Osteoblast (primary cell): ENCODE measurements at regions not wholly inside any gene's neighbourhood (a gene's known extent, or its start where the extent isn't known, plus 50 kb on each side); places are given as distances from the start of the nearest gene placed in this dataset.

Source experiments
- DNase-seq: peaks from one replicate; pipeline ENCODE4 v3.0.0; 2011; ENCODE audit warnings: low spot score, mixed read lengths; ENCODE audit not compliant: insufficient read length; ENCODE audit errors: missing footprints
- H2AFZ ChIP-seq: 2 replicates; pipeline ENCODE4 v1.6.0; 2011; ENCODE audit warnings: mild to moderate bottlenecking, low read length
- H3K27ac ChIP-seq: 2 replicates; pipeline ENCODE4 v1.5.1; 2011; ENCODE audit warnings: mild to moderate bottlenecking, low read depth, low read length, moderate library complexity
- H3K27me3 ChIP-seq: 2 replicates; pipeline ENCODE4 v1.6.0; 2012; ENCODE audit warnings: mild to moderate bottlenecking, control low read depth, inconsistent platforms, low read length, moderate library complexity; ENCODE audit not compliant: insufficient read depth
- H3K36me3 ChIP-seq: 2 replicates; pipeline ENCODE4 v1.5.1; 2011; ENCODE audit warnings: mild to moderate bottlenecking, low read length, control low read depth, moderate library complexity; ENCODE audit not compliant: insufficient read depth
- H3K4me1 ChIP-seq: 2 replicates; pipeline ENCODE4 v1.5.1; 2011; ENCODE audit warnings: mild to moderate bottlenecking, low read length, control low read depth, moderate library complexity; ENCODE audit not compliant: insufficient read depth
- H3K4me2 ChIP-seq: 2 replicates; pipeline ENCODE4 v1.6.0; 2011; ENCODE audit warnings: mild to moderate bottlenecking, low read length; ENCODE audit not compliant: insufficient read depth
- H3K4me3 ChIP-seq: fragments of 200-600 bp; sonication (generic); 3 replicates; pipeline ENCODE4 v1.5.1; 2012; ENCODE audit warnings: mild to moderate bottlenecking, low read length, inconsistent platforms; ENCODE audit not compliant: insufficient read depth
- H3K79me2 ChIP-seq: 2 replicates; pipeline ENCODE4 v1.6.0; 2012; ENCODE audit warnings: mild to moderate bottlenecking, low read length, control low read depth, inconsistent platforms; ENCODE audit not compliant: insufficient read depth
- H3K9me3 ChIP-seq: 2 replicates; pipeline ENCODE4 v1.5.1; 2011; ENCODE audit warnings: low read depth, low read length, control low read depth
- H4K20me1 ChIP-seq: 2 replicates; pipeline ENCODE4 v1.6.0; 2012; ENCODE audit warnings: mild to moderate bottlenecking, low read length, control low read depth; ENCODE audit not compliant: insufficient read depth
- CTCF ChIP-seq: IDR thresholded peaks from 2 replicates; pipeline ENCODE4 v1.5.1; 2011; ENCODE audit warnings: mild to moderate bottlenecking, low read depth, low read length, moderate library complexity; ENCODE audit errors: extremely low read depth

- no peak overlapping the region for H3K4me3 ChIP-seq
- TF ChIP-seq CTCF: no peak
- peaks cover 23% of the 10 kb centered on the region for H3K4me1 ChIP-seq
- H3K27ac ChIP-seq: no peak overlapping the region
- no peak for DNase-seq
- no peaks in the 10 kb centered on the region for H3K36me3 ChIP-seq
- no peak overlapping the region for H2AFZ ChIP-seq
- peaks cover 3% of the 10 kb centered on the region for H4K20me1 ChIP-seq
- no peak overlapping the region for H3K4me2 ChIP-seq
- H3K9me3 ChIP-seq: no peaks in the 10 kb centered on the region
- no peaks in the 10 kb centered on the region for H3K27me3 ChIP-seq
- no peaks in the 10 kb centered on the region for H3K79me2 ChIP-seq
These were observed 102.2 kb downstream of the SOD2 start for GRCh38 chr6:159590835-159591234.

GRCh38 chr6:159586684-159587083 is 106.4 kb downstream of the SOD2 start:
- Histone ChIP-seq H3K36me3 (no peaks in the 10 kb centered on the region), H4K20me1 (no peaks in the 10 kb centered on the region), H3K27me3 (no peaks in the 10 kb centered on the region), H3K4me1 (no peaks in the 10 kb centered on the region), H3K79me2 (no peaks in the 10 kb centered on the region), H3K4me3 (no peak overlapping the region), H3K9me3 (no peaks in the 10 kb centered on the region), H3K27ac (no peak overlapping the region), H3K4me2 (no peak overlapping the region), H2AFZ (no peak overlapping the region)
- no peak for DNase-seq
- no peak for TF ChIP-seq CTCF

GRCh38 chr6:159582736-159583135 is 110.3 kb downstream of the SOD2 start:
- no peaks in the 10 kb centered on the region for H3K79me2 ChIP-seq
- no peaks in the 10 kb centered on the region for H3K36me3 ChIP-seq
- no peak overlapping the region for H3K4me2 ChIP-seq
- H3K4me3 ChIP-seq: no peak overlapping the region
- no peak overlapping the region for H3K27ac ChIP-seq
- no peaks in the 10 kb centered on the region for H3K9me3 ChIP-seq
- H3K27me3 ChIP-seq: no peaks in the 10 kb centered on the region
- H3K4me1 ChIP-seq: no peaks in the 10 kb centered on the region
- DNase-seq: no peak
- no peak for TF ChIP-seq CTCF
- no peak overlapping the region for H2AFZ ChIP-seq
- H4K20me1 ChIP-seq: no peaks in the 10 kb centered on the region

GRCh38 chr6:159578629-159579028 is 114.4 kb downstream of the SOD2 start:
- Histone ChIP-seq H4K20me1 (no peaks in the 10 kb centered on the region), H3K4me2 (no peak overlapping the region), H3K27me3 (no peaks in the 10 kb centered on the region), H3K9me3 (no peaks in the 10 kb centered on the region), H3K79me2 (no peaks in the 10 kb centered on the region), H3K4me3 (no peak overlapping the region), H3K27ac (no peak overlapping the region), H3K36me3 (no peaks in the 10 kb centered on the region), H2AFZ (no peak overlapping the region), H3K4me1 (no peaks in the 10 kb centered on the region)
- TF ChIP-seq CTCF: no peak
- no peak for DNase-seq
